ENCODE measurements at regions not wholly inside any gene's neighbourhood (a gene's known extent, or its start where the extent isn't known, plus 50 kb on each side); places are given as distances from the start of the nearest gene placed in this dataset.

DNA sequence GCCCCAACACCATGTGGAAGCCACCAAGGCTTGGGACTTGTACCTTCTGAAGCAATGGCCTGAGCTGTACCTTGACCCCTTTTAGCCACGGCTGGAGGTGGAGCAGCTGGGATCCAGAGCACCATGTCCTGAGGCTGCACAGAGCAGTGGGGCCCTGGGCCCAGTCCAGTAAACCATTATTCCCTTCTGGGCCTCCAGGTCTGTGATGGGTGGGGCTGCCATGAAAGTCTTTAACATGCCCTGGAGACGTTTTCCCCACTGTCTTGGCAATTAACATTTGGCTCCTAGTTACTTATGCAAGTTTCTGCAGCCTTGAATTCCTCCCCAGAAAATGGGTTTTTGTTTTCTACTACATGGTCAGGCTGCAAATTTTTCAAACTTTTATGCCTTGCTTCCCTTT is 323.7 kb upstream of the ZP4 start:
- TF ChIP-seq, protein P1, sequence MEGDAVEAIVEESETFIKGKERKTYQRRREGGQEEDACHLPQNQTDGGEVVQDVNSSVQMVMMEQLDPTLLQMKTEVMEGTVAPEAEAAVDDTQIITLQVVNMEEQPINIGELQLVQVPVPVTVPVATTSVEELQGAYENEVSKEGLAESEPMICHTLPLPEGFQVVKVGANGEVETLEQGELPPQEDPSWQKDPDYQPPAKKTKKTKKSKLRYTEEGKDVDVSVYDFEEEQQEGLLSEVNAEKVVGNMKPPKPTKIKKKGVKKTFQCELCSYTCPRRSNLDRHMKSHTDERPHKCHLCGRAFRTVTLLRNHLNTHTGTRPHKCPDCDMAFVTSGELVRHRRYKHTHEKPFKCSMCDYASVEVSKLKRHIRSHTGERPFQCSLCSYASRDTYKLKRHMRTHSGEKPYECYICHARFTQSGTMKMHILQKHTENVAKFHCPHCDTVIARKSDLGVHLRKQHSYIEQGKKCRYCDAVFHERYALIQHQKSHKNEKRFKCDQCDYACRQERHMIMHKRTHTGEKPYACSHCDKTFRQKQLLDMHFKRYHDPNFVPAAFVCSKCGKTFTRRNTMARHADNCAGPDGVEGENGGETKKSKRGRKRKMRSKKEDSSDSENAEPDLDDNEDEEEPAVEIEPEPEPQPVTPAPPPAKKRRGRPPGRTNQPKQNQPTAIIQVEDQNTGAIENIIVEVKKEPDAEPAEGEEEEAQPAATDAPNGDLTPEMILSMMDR (IDR thresholded peaks at IDR 0.05; ENCODE audit: low read depth, low read length, missing control alignments) = no peak
- in situ Hi-C loops (cut with HindIII; ENCODE audit: low sequenced_read_pairs) = no loop called here
- H3K4me3 ChIP-seq (ENCODE audit: low read depth, low read length) = no peak overlapping the region
- DNase-seq (ENCODE audit: low read depth) = no peak

DNA sequence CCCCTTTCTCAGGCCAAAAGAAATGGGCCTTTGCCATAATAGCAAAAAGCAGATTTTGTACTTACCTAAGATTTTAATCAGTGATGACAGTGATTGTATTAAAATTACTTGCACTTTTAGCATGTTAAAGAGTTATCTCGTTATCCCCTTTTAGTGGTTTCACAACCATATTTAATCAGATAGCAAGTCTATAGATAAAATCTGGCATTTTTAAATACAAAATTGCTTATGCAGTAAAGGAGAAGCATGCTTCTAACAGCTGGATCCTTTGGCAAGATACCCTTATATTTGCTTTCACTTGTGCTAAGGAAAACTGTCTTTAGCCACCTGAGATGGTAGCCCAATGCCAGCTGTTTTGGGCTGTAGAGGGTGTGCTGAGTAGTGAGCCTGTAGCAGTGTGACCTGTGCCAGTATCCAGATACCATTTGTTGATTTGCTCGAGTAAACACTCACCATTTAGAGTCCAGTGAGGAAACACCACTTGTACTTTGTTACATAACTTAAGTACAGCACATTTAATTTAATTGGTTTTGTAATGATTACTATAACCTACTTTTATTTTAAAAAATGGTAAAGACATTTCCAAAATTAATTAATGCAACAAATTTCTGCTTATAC is 314.4 kb upstream of the ZP4 start:
- in situ Hi-C loops (cut with HindIII; ENCODE audit: low sequenced_read_pairs) = no loop called here
- no peak for DNase-seq (ENCODE audit: low read depth)
- TF ChIP-seq, protein P1 (IDR thresholded peaks at IDR 0.05; ENCODE audit: low read depth, low read length, missing control alignments) = no peak
- no peak overlapping the region for H3K4me3 ChIP-seq (ENCODE audit: low read depth, low read length)

DNA sequence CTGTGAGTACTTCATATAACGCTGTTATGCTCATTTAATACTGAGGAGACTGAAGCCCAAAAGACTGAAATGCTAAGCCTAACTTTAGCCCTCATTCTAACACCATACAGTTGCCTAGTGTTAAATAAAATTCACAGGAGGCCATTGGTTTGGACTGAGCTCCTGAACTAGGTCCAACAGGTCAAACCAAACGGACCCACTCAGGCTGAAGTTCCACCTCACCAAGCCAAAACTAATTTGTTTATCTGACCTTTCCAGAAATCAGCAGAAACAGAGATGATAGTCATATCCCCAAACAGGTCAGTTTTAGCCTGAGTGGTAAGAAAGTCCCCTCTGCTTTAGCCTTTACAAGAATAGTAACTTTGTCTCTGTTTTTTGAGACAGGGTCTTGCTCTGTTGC is 311.3 kb upstream of the ZP4 start:
- no peak overlapping the region for H3K4me3 ChIP-seq (ENCODE audit: low read depth, low read length)
- no peak for DNase-seq (ENCODE audit: low read depth)
- in situ Hi-C loops (cut with HindIII; ENCODE audit: low sequenced_read_pairs) = no loop called here
- TF ChIP-seq, protein P1 (IDR thresholded peaks at IDR 0.05; ENCODE audit: low read depth, low read length, missing control alignments) = no peak

DNA sequence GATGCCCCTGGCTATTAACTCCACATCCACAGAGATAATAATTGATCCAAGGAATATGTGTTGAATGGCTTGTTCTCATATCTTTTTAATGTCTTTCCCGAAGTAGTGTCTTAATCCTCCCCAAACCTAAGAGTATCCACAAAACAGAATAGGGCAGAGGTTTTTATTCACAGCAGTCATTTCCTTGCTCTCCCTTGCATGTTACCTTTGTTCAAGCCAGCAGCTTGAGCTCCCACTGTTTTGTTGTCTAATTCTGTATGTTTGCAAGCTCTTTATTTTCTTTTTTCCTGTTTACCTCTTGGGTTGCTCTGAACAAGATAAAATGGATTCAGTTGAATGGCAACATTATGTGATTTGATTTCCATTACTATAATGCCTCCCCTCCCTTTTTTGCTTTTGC is 308.6 kb upstream of the ZP4 start:
- DNase-seq (ENCODE audit: low read depth) = no peak
- TF ChIP-seq, protein P1 (IDR thresholded peaks at IDR 0.05; ENCODE audit: low read depth, low read length, missing control alignments) = no peak
- H3K4me3 ChIP-seq (ENCODE audit: low read depth, low read length) = no peak overlapping the region
- in situ Hi-C loops (cut with HindIII; ENCODE audit: low sequenced_read_pairs) = no loop called here

DNA sequence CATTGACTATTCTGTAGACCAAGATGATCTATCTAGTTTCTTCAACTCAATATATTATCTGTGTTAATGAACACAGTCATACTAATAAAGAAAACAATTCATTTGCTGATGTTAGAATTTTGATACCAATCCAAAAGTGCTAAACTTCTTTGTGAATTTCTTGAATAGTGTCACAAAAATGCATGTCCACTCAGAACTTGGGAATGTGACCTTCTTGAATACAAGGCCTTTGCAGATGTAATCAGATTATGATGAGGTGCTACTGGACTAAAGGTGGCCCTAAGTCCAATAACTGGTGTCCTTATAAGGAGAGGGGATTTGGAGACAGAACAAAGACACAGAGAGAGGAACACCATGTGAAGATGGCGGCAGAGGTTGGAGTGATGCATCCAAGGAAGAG is 305.8 kb upstream of the ZP4 start:
- TF ChIP-seq, protein P1 (IDR thresholded peaks at IDR 0.05; ENCODE audit: low read depth, low read length, missing control alignments) = no peak
- in situ Hi-C loops (cut with HindIII; ENCODE audit: low sequenced_read_pairs) = no loop called here
- no peak for DNase-seq (ENCODE audit: low read depth)
- H3K4me3 ChIP-seq (ENCODE audit: low read depth, low read length) = no peak overlapping the region

DNA sequence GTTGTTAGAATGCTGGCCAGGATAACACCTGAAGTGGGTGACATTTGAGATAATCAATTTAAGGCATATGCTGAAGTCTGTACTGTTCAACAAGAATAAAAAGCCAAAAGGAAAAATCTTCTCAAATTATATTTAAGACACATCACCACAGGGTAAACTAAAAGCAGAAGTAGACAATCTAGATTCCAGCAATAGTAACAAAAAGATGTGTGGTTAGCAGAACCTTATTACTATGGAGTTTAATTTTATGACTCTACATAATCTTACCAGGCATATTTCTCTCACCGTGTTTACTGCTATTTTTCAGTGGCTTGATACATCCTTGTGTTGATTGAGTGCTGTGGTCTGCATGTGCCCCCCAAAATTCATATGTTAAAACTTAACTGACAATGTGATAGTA is 300.4 kb upstream of the ZP4 start:
- no peak for DNase-seq (ENCODE audit: low read depth)
- no peak overlapping the region for H3K4me3 ChIP-seq (ENCODE audit: low read depth, low read length)
- TF ChIP-seq, protein P1 (IDR thresholded peaks at IDR 0.05; ENCODE audit: low read depth, low read length, missing control alignments) = no peak
- in situ Hi-C loops (cut with HindIII; ENCODE audit: low sequenced_read_pairs) = no loop called here

DNA sequence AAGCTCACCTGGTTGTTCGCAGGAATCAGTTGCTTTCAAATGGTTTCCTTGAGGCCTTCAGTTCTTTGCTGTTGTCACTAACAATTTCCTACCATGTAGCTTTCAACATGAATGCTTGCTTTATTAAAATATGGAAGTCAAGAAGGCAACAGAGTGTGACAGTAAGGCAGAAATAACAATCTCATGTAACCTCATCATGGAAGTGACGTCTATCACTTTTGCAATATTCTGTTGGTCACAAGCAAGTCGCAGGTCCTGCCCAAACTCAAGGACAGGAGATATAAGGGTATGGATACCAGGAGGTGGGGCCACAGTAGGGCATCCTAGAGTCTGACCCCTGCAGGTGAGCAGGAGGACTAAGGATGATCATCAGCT is 296.8 kb upstream of the ZP4 start:
- TF ChIP-seq, protein P1 (IDR thresholded peaks at IDR 0.05; ENCODE audit: low read depth, low read length, missing control alignments) = no peak
- no peak overlapping the region for H3K4me3 ChIP-seq (ENCODE audit: low read depth, low read length)
- no peak for DNase-seq (ENCODE audit: low read depth)
- in situ Hi-C loops (cut with HindIII; ENCODE audit: low sequenced_read_pairs) = no loop called here
